HFFc6 (cell line): ENCODE measurements at regions not wholly inside any gene's neighbourhood (a gene's known extent, or its start where the extent isn't known, plus 50 kb on each side); places are given as distances from the start of the nearest gene placed in this dataset.

Source experiments
- DNase-seq: peaks from one replicate; pipeline ENCODE4 v3.0.0-alpha.2; 2018
- H3K27ac Mint-ChIP-seq: 2 replicates; pipeline ENCODE4 v1.8.0; 2020; ENCODE audit warnings: mild to moderate bottlenecking, mixed read lengths
- H3K27me3 Mint-ChIP-seq: 2 replicates; pipeline ENCODE4 v1.8.0; 2021; ENCODE audit warnings: mild to moderate bottlenecking, moderate library complexity, mixed read lengths; ENCODE audit not compliant: insufficient read depth
- H3K36me3 Mint-ChIP-seq: 2 replicates; pipeline ENCODE4 v1.8.0; 2021; ENCODE audit warnings: low read depth, mixed read lengths
- H3K4me1 Mint-ChIP-seq: 2 replicates; pipeline ENCODE4 v1.8.0; 2020; ENCODE audit warnings: low read depth, mixed read lengths
- H3K4me3 Mint-ChIP-seq: 2 replicates; pipeline ENCODE4 v1.8.0; 2020; ENCODE audit warnings: mild to moderate bottlenecking, moderate library complexity, mixed read lengths
- H3K9me3 Mint-ChIP-seq: 2 replicates; pipeline ENCODE4 v1.8.0; 2020; ENCODE audit warnings: mild to moderate bottlenecking, mixed read lengths
- TF ChIP-seq, protein P1 (sequence below): fragments of 200-600 bp; sonication (generic); IDR thresholded peaks from 2 replicates; pipeline ENCODE4 v1.5.0; 2021; ENCODE audit warnings: antibody characterized with exemption, mild to moderate bottlenecking

- Mint-ChIP-seq H3K27me3 (peaks cover 4% of the 10 kb centered on the region), H3K27ac (no peak overlapping the region), H3K4me3 (no peak overlapping the region), H3K9me3 (no peaks in the 10 kb centered on the region), H3K4me1 (no peaks in the 10 kb centered on the region), H3K36me3 (no peaks in the 10 kb centered on the region)
- TF ChIP-seq, protein P1, sequence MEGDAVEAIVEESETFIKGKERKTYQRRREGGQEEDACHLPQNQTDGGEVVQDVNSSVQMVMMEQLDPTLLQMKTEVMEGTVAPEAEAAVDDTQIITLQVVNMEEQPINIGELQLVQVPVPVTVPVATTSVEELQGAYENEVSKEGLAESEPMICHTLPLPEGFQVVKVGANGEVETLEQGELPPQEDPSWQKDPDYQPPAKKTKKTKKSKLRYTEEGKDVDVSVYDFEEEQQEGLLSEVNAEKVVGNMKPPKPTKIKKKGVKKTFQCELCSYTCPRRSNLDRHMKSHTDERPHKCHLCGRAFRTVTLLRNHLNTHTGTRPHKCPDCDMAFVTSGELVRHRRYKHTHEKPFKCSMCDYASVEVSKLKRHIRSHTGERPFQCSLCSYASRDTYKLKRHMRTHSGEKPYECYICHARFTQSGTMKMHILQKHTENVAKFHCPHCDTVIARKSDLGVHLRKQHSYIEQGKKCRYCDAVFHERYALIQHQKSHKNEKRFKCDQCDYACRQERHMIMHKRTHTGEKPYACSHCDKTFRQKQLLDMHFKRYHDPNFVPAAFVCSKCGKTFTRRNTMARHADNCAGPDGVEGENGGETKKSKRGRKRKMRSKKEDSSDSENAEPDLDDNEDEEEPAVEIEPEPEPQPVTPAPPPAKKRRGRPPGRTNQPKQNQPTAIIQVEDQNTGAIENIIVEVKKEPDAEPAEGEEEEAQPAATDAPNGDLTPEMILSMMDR, result no peak
- no peak for DNase-seq
Measured at GRCh38 chr5:60208716-60209115, 315.2 kb upstream of the PDE4D start.

DNA sequence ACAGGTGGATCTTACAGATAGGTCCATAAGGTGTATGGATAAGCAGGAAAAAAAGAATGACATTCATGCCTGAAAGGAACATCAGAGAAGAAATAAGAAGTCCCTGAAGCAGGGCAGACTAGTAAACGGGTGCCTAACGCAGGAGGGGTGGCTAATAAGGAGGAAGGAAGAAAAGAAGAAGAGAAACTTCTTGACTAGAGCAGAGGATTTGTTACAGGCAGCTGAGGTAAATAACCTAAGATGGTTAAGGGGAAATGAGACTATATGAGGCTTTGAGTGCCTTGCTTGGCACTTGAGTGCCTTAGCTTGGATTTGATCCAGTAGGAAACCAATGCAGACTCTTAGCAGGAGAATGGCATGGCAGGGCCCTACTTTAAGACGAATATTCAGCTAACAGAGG, 313.5 kb upstream of the PDE4D start:
- no peak overlapping the region for H3K27ac Mint-ChIP-seq
- no peaks in the 10 kb centered on the region for H3K9me3 Mint-ChIP-seq
- H3K4me1 Mint-ChIP-seq, result no peaks in the 10 kb centered on the region
- H3K27me3 Mint-ChIP-seq, result peaks cover 4% of the 10 kb centered on the region
- no peak for DNase-seq
- H3K4me3 Mint-ChIP-seq, result no peak overlapping the region
- H3K36me3 Mint-ChIP-seq, result no peaks in the 10 kb centered on the region
- TF ChIP-seq, protein P1, result no peak

DNA sequence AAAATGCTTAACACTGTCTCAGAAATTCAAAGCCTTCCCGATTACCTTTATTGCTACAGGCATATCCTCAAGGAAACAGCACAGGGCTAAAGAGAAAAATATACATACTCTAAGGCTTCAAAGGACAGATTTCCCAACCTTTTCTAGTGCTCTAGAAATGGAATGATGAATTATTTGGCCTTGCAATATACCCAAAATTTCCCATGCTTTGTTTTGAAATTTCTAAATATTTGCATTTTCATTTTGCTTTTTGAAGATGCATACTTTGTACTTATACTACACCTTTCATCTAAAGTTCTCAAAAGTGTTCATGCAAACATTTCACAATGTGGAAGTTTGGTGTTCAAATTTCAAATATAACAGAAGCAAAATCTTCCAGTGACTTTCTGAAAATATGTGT, 312.7 kb upstream of the PDE4D start:
- TF ChIP-seq, protein P1, result no peak
- no peaks in the 10 kb centered on the region for H3K4me1 Mint-ChIP-seq
- no peaks in the 10 kb centered on the region for H3K9me3 Mint-ChIP-seq
- no peak overlapping the region for H3K27ac Mint-ChIP-seq
- no peaks in the 10 kb centered on the region for H3K36me3 Mint-ChIP-seq
- H3K4me3 Mint-ChIP-seq, result no peak overlapping the region
- peaks cover 4% of the 10 kb centered on the region for H3K27me3 Mint-ChIP-seq
- no peak for DNase-seq

DNA sequence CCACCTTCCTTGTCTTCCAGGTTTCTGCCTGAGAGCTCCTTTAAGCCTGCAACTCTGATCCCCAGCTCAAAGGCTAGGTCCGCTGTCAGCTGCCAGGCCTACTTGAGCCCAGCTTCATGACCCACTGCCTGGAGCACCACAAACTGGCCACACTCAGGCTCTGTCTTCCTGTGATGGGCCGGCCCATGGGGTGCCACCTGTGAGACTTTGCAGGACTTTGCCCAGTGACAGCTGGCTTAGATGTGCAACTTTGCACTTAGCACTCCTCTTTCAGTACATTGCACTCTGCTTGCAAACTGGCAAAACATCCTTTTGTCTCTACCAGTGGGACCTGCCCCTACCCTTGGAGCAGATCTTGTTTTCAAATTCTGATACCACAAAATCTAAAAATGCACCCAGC, 311.5 kb upstream of the PDE4D start:
- Mint-ChIP-seq H3K4me3 (no peak overlapping the region), H3K27ac (no peak overlapping the region), H3K4me1 (no peaks in the 10 kb centered on the region), H3K36me3 (no peaks in the 10 kb centered on the region), H3K9me3 (no peaks in the 10 kb centered on the region), H3K27me3 (peaks cover 4% of the 10 kb centered on the region)
- DNase-seq, result no peak
- TF ChIP-seq, protein P1, result no peak

DNA sequence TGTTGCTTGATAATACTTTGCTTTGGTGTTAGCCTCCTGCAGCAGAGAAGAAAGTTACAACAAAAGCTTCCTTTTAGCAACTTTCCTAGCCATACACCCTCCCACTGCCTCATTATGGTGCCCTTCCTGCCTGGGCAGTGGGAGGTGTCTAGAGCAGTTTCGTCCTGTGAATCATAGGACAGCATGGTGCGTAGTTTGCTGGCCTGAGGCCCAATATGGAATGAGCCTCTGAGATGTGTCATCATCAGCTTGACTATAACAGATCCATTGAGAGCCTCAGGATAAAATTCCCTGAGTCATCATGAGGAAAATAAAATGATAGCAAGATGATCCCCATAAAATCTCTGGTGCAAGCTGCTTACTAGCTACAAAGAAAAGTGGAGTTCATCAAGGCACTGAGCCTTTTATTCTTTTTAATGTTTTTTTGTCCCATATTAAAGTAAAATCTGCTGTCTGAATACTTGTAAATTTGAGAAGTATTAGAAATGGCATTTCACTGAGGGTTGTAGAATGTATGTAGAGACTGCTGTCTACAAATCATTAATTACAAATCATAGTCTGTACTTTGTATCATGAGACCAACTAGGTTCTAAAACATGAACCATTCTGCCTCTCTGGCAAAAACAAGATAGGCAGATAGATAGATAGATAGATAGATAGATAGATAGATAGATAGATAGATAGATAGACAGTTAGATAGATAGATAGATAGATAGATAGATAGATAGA, 303.0 kb upstream of the PDE4D start:
- DNase-seq, result peak; percentile 84
- H3K36me3 Mint-ChIP-seq, result no peaks in the 10 kb centered on the region; the same call in 1 of the 2 replicates
- TF ChIP-seq, protein P1, result no peak
- H3K4me3 Mint-ChIP-seq, result no peak overlapping the region
- peaks cover 10% of the 10 kb centered on the region; the same call in 1 of the 2 replicates for H3K4me1 Mint-ChIP-seq
- H3K9me3 Mint-ChIP-seq, result peaks cover 7% of the 10 kb centered on the region; the same call in 1 of the 2 replicates
- H3K27ac Mint-ChIP-seq, result no peak overlapping the region; the same call in 1 of the 2 replicates
- peaks cover 2% of the 10 kb centered on the region; the same call in 1 of the 2 replicates for H3K27me3 Mint-ChIP-seq
